ENCODE measurements at regions not wholly inside any gene's neighbourhood (a gene's known extent, or its start where the extent isn't known, plus 50 kb on each side); places are given as distances from the start of the nearest gene placed in this dataset.

GRCh38 chr20:12112665-12113064, 195.0 kb downstream of the BTBD3 start:
- no peak for ATAC-seq
- TF ChIP-seq RARB (CRISPR knock-in tag; IDR thresholded peaks at IDR 0.05) (no peak), ZFP30 (CRISPR knock-in tag; IDR thresholded peaks at IDR 0.05) (no peak), GLIS3 (CRISPR knock-in tag; IDR thresholded peaks at IDR 0.05) (no peak), TCF4 (CRISPR knock-in tag; IDR thresholded peaks at IDR 0.05; ENCODE audit: borderline replicate concordance) (no peak), CSRNP3 (CRISPR knock-in tag; IDR thresholded peaks at IDR 0.05) (no peak), ZFP3 (CRISPR knock-in tag; IDR thresholded peaks at IDR 0.05) (no peak), POU6F1 (CRISPR knock-in tag; IDR thresholded peaks at IDR 0.05; ENCODE audit: borderline replicate concordance, low read depth) (no peak), ZNF70 (CRISPR knock-in tag; IDR thresholded peaks at IDR 0.05) (no peak), ZNF565 (CRISPR knock-in tag; conservative IDR thresholded peaks at IDR 0.05; ENCODE audit: low read depth) (no peak), TSHZ2 (CRISPR knock-in tag; IDR thresholded peaks at IDR 0.05) (no peak), SNAI2 (CRISPR knock-in tag; IDR thresholded peaks at IDR 0.05) (no peak)
- TF ChIP-seq, protein P1, sequence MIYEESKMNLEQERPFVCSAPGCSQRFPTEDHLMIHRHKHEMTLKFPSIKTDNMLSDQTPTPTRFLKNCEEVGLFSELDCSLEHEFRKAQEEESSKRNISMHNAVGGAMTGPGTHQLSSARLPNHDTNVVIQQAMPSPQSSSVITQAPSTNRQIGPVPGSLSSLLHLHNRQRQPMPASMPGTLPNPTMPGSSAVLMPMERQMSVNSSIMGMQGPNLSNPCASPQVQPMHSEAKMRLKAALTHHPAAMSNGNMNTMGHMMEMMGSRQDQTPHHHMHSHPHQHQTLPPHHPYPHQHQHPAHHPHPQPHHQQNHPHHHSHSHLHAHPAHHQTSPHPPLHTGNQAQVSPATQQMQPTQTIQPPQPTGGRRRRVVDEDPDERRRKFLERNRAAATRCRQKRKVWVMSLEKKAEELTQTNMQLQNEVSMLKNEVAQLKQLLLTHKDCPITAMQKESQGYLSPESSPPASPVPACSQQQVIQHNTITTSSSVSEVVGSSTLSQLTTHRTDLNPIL (CRISPR knock-in tag; IDR thresholded peaks at IDR 0.05; ENCODE audit: low read depth), result no peak
- TF ChIP-seq, protein P2, sequence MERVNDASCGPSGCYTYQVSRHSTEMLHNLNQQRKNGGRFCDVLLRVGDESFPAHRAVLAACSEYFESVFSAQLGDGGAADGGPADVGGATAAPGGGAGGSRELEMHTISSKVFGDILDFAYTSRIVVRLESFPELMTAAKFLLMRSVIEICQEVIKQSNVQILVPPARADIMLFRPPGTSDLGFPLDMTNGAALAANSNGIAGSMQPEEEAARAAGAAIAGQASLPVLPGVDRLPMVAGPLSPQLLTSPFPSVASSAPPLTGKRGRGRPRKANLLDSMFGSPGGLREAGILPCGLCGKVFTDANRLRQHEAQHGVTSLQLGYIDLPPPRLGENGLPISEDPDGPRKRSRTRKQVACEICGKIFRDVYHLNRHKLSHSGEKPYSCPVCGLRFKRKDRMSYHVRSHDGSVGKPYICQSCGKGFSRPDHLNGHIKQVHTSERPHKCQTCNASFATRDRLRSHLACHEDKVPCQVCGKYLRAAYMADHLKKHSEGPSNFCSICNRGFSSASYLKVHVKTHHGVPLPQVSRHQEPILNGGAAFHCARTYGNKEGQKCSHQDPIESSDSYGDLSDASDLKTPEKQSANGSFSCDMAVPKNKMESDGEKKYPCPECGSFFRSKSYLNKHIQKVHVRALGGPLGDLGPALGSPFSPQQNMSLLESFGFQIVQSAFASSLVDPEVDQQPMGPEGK (CRISPR knock-in tag; IDR thresholded peaks at IDR 0.05; ENCODE audit: borderline replicate concordance), result no peak

DNA sequence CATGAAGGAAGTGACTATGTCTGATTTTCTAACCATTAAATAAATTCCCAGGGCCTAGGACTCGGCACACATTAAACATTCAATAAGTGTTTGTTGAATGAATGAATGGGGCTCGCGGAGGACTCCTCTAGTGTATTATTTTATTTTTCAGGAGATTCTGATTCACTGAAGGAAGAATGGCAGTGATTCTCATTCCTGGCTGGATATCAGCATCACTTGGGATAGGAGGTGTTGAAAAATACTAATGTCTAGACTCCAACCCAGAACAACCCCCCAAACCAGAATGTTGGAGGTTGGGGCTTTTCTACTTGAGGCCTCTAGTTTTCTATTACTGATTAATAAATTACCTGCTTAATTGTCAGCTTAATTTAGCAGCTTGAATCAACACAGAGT, 195.4 kb downstream of the BTBD3 start:
- no peak for TF ChIP-seq ZC3H10 (CRISPR knock-in tag; IDR thresholded peaks at IDR 0.05)
- TF ChIP-seq TOX (CRISPR knock-in tag; IDR thresholded peaks at IDR 0.05; ENCODE audit: borderline replicate concordance), result no peak
- no peak for TF ChIP-seq POU6F1 (CRISPR knock-in tag; IDR thresholded peaks at IDR 0.05; ENCODE audit: borderline replicate concordance, low read depth)
- no peak for TF ChIP-seq ZNF70 (CRISPR knock-in tag; IDR thresholded peaks at IDR 0.05)
- TF ChIP-seq CSDC2 (CRISPR knock-in tag; IDR thresholded peaks at IDR 0.05), result no peak
- no peak for TF ChIP-seq TCF4 (CRISPR knock-in tag; IDR thresholded peaks at IDR 0.05; ENCODE audit: borderline replicate concordance)
- TF ChIP-seq ESRRG (CRISPR knock-in tag; IDR thresholded peaks at IDR 0.05), result no peak
- no peak for TF ChIP-seq ZFP30 (CRISPR knock-in tag; IDR thresholded peaks at IDR 0.05)
- TF ChIP-seq OSR1 (CRISPR knock-in tag; IDR thresholded peaks at IDR 0.05), result no peak
- TF ChIP-seq ZFP3 (CRISPR knock-in tag; IDR thresholded peaks at IDR 0.05), result no peak
- TF ChIP-seq ISL1 (CRISPR knock-in tag; IDR thresholded peaks at IDR 0.05), result no peak
- no peak for TF ChIP-seq GLIS3 (CRISPR knock-in tag; IDR thresholded peaks at IDR 0.05)
- TF ChIP-seq, protein P2 (CRISPR knock-in tag; IDR thresholded peaks at IDR 0.05; ENCODE audit: borderline replicate concordance), result no peak
- no peak for TF ChIP-seq ZNF8 (CRISPR knock-in tag; IDR thresholded peaks at IDR 0.05)
- ATAC-seq, result no peak
